Esophagus muscularis mucosa (tissue), 4 donors: ENCODE measurements at regions not wholly inside any gene's neighbourhood (a gene's known extent, or its start where the extent isn't known, plus 50 kb on each side); places are given as distances from the start of the nearest gene placed in this dataset.

Experiments
- DNase-seq: peaks from one replicate; pipeline ENCODE4 v3.0.0-alpha.2; 2017; ENCODE audit errors: extremely low spot score
- H3K27ac ChIP-seq, 4 donors: fragments of 200-600 bp; sonication (generic); replicated peaks in 1 of 4; 1 replicate in 3 of 4; 2 replicates in 1 of 4; pipeline ENCODE4 v1.5.1; 2016 to 2019; ENCODE audit warnings: mild to moderate bottlenecking in 1 of 4
- H3K27me3 ChIP-seq, 4 donors: fragments of 200-600 bp; sonication (generic); one replicate each; pipeline versions ENCODE4 v1.5.1 to v1.6.0; 2016 to 2019
- H3K36me3 ChIP-seq, 4 donors: fragments of 200-600 bp; sonication (generic); one replicate each; pipeline ENCODE4 v1.5.1; 2016 to 2019
- H3K4me1 ChIP-seq, 4 donors: fragments of 200-600 bp; sonication (generic); one replicate each; pipeline ENCODE4 v1.5.1; 2016 to 2019
- H3K4me3 ChIP-seq, 4 donors: fragments of 200-600 bp; sonication (generic); 1 replicate in 2 of 4; 2 replicates in 2 of 4; pipeline ENCODE4 v1.5.1; 2016 to 2019; ENCODE audit warnings: mild to moderate bottlenecking in 4 of 4, moderate library complexity in 1 of 4
- H3K9me3 ChIP-seq, 4 donors: fragments of 200-600 bp; sonication (generic); 1 replicate in 3 of 4; 2 replicates in 1 of 4; pipeline ENCODE4 v1.5.1; 2016 to 2019
- EP300 ChIP-seq: sonication (generic); formaldehyde crosslinking; IDR thresholded peaks from one replicate; pipeline ENCODE4 v1.6.1; 2017; ENCODE audit warnings: antibody characterized with exemption
- POLR2A ChIP-seq: fragments of 450-650 bp; IDR thresholded peaks from one replicate; pipeline ENCODE4 v1.6.1; 2017; ENCODE audit warnings: antibody characterized with exemption, moderate library complexity, mild to moderate bottlenecking, low read depth
- POLR2AphosphoS5 ChIP-seq, 2 donors: sonication (generic); formaldehyde crosslinking; IDR thresholded peaks; one replicate each; pipeline ENCODE4 v1.6.1; 2017; ENCODE audit warnings: antibody characterized with exemption in 2 of 2
- WGBS: methylation state at CpG from one replicate; pipeline ENCODE4 v1.1.5; 2018; 5-methylcytosine and 5-hydroxymethylcytosine counted together
- intact Hi-C: fragments of 100-400 bp; cut with DNase I; formaldehyde crosslinking; loops from one replicate; pipeline ENCODE4 v1.15.1; 2023
- TF ChIP-seq, protein P1 (sequence below), 3 experiments: fragments of 200-600 bp in 2 of 3; fragments of 450-650 bp in 1 of 3; sonication (generic) in 2 of 3; IDR thresholded peaks; one replicate each; pipeline ENCODE4 v1.5.1; 2017 to 2019; ENCODE audit warnings: antibody characterized with exemption in 3 of 3, mild to moderate bottlenecking in 2 of 3, moderate library complexity in 1 of 3

DNA sequence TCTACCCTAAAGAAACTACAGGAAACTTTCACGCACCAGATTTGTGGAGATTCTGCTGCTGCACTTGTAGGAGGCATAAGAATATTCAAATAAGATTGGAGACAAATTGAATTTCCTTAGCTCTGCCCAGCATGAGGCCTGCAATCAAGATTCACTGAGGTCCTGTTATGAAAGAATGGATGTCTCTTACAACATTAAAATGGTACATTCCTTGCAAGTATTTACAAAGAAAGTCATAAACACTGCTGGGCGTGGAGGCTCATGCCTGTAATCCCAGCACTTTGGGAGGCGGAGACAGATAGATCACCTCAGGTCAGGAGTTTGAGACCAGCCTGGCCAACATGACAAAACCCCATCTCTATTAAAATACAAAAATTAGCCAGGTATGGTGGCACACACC, 74.0 kb upstream of the MAP3K4 start:
- Histone ChIP-seq H3K4me3 (no peak overlapping the region), H3K9me3 (peaks cover 0 to 21% (median 12%) of the 10 kb centered on the region in 4 donors), H3K27ac (no peak overlapping the region), H3K36me3 (no peaks in the 10 kb centered on the region), H3K4me1 (no peaks in the 10 kb centered on the region), H3K27me3 (no peaks in the 10 kb centered on the region)
- TF ChIP-seq EP300, result no peak
- TF ChIP-seq, protein P1, sequence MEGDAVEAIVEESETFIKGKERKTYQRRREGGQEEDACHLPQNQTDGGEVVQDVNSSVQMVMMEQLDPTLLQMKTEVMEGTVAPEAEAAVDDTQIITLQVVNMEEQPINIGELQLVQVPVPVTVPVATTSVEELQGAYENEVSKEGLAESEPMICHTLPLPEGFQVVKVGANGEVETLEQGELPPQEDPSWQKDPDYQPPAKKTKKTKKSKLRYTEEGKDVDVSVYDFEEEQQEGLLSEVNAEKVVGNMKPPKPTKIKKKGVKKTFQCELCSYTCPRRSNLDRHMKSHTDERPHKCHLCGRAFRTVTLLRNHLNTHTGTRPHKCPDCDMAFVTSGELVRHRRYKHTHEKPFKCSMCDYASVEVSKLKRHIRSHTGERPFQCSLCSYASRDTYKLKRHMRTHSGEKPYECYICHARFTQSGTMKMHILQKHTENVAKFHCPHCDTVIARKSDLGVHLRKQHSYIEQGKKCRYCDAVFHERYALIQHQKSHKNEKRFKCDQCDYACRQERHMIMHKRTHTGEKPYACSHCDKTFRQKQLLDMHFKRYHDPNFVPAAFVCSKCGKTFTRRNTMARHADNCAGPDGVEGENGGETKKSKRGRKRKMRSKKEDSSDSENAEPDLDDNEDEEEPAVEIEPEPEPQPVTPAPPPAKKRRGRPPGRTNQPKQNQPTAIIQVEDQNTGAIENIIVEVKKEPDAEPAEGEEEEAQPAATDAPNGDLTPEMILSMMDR (IDR thresholded peaks at IDR 0.05), result no peak
- intact Hi-C loops, result no loop called here
- 87% methylated on average over 3 of the region's 3 CpGs for WGBS
- no peak for DNase-seq

DNA sequence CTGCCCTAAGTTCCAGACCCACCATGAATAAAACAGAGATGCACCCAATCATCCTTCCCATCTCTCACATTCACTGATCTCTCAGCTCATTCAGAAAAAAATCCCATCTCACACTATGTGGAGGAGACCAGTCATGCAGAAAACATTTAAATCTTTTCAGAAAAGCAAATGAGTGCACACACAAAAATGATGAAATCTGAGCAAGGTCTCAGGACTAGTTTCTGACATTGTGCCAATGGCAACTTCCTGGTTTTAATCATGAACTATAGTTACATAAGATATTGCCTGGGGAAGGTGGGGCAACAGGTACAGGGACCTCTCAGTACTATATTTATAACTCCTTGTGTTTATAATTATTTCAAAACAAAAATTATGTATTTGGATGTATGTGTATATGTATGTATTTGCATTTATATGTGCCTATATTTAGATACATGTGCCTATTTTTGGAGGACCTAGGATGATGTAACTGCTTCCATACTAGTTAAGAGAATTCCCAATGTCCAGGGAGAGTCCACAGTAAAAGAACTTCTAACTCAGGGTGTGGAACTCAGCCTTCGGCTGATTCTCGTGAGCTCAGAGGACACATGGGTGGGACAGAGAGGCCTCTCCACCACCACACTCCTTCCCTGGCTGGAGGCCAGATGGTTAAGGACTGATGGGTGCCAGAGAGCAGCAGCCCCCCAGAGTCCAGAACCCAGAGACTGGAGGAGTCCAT, 71.7 kb upstream of the MAP3K4 start:
- H3K9me3 ChIP-seq, result no peaks in the 10 kb centered on the region
- no peak overlapping the region for H3K27ac ChIP-seq
- intact Hi-C loops, result no loop called here
- no peak for TF ChIP-seq EP300
- TF ChIP-seq POLR2AphosphoS5 (IDR thresholded peaks at IDR 0.05), result no peak
- no peak for TF ChIP-seq POLR2A
- TF ChIP-seq, protein P1 (IDR thresholded peaks at IDR 0.05), result no peak
- DNase-seq, result no peak
- H3K27me3 ChIP-seq, result no peaks in the 10 kb centered on the region
- WGBS, result 56% methylated on average over 2 of the region's 2 CpGs
- H3K4me1 ChIP-seq, result no peaks in the 10 kb centered on the region
- no peak overlapping the region for H3K4me3 ChIP-seq
- H3K36me3 ChIP-seq, result no peaks in the 10 kb centered on the region

DNA sequence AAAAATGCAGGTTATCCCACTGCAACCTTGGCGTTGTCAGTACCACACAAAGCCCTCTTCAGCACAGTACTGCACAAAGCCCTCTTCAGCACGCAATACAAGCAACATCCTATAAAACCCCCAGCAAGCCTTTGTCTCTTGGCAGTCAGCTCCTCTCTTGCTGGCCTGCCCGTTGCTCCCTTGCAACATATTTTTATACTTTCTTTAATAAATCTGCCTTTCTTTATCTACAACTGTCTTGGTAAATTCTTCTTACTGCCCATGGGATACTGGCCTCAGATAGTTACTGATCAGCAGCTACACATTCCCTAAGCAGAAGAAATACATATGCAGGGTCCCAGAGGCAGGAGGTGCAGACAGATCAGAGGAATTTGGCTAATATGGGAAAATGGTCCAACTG, 70.5 kb upstream of the MAP3K4 start:
- Histone ChIP-seq H3K4me3 (no peak overlapping the region), H3K9me3 (no peaks in the 10 kb centered on the region), H3K36me3 (no peaks in the 10 kb centered on the region), H3K4me1 (no peaks in the 10 kb centered on the region), H3K27me3 (peaks cover 0 to 5% (median 0%) of the 10 kb centered on the region in 4 donors), H3K27ac (no peak overlapping the region)
- DNase-seq, result no peak
- intact Hi-C loops, result no loop called here
- WGBS, result 90% methylated on average over 3 of the region's 3 CpGs
- TF ChIP-seq, protein P1 (IDR thresholded peaks at IDR 0.05), result no peak
- no peak for TF ChIP-seq POLR2A
- TF ChIP-seq EP300, result no peak
- no peak for TF ChIP-seq POLR2AphosphoS5 (IDR thresholded peaks at IDR 0.05)

DNA sequence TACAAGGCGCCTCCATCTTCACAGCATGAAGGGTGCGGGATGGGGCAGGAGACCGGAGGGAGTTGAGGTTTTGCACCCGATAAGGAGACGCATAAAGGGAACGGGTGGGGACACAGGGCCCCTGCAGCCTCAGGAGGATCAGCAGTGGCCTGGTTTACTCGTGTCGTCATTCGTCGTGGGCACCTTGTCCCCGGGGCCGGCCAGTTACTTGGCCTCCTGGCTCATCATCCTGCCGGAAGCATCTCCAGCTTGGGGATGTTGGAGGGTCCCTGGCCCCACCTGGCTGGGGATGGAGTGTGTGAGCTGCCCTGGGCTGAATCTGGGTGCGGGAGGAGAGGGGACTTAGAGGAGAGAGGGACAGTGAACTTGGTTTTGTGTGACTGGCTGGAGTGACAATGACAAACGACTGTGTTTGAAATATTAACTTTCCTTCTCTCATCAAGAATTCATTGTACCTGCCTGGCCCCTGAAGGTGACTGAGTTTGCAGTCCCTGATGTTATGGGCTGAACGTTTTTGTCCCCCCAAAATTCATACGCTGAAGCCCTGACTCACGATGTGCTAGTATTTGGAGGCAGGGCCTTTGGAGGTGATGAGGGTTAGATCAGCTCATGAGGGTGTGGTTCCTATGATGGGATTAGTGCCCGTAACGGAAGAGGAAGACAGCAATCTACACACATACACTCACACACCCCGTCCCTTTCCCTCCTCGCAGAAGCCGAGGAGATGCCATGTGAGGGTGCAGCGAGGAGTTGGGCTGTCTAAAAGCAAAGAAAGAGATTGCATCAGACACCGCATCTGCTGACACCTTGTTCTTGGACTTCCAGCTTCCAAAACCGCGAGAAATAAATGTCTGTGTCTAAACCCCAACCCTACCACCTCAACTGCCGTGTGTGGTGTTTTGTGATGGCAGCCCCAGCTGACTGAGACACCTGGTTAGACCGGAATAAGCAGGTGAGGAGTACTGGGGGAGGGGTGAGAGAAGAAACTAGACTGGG, 65.0 kb upstream of the MAP3K4 start:
- H3K4me1 ChIP-seq, result peaks cover 0 to 13% (median 11%) of the 10 kb centered on the region in 4 donors
- H3K36me3 ChIP-seq, result no peaks in the 10 kb centered on the region
- DNase-seq, result no peak
- peaks cover 0 to 24% (median 0%) of the 10 kb centered on the region in 4 donors for H3K27me3 ChIP-seq
- intact Hi-C loops, result no loop called here
- no peak overlapping the region for H3K27ac ChIP-seq
- no peaks in the 10 kb centered on the region for H3K9me3 ChIP-seq
- TF ChIP-seq, protein P1 (IDR thresholded peaks at IDR 0.05), result no peak
- no peak for TF ChIP-seq POLR2A
- no peak for TF ChIP-seq POLR2AphosphoS5 (IDR thresholded peaks at IDR 0.05)
- TF ChIP-seq EP300, result no peak
- WGBS, result 90% methylated on average over 28 of the region's 29 CpGs
- no peak overlapping the region for H3K4me3 ChIP-seq
